GM13977 (cell line): ENCODE measurements at regions not wholly inside any gene's neighbourhood (a gene's known extent, or its start where the extent isn't known, plus 50 kb on each side); places are given as distances from the start of the nearest gene placed in this dataset.

Experiments
- DNase-seq: peaks from one replicate; pipeline ENCODE4 v3.0.0; 2012; ENCODE audit warnings: low spot score
- CTCF ChIP-seq: IDR thresholded peaks from 2 replicates; pipeline ENCODE4 v1.5.1; 2012; ENCODE audit warnings: mild to moderate bottlenecking, control low read depth; ENCODE audit not compliant: insufficient read depth; ENCODE audit errors: extremely low read depth, missing control alignments
- in situ Hi-C: fragments of 300-500 bp; cut with MboI; formaldehyde crosslinking; loops from one replicate; pipeline ENCODE4 v1.12.0; 2022; ENCODE audit warnings: low sequenced_read_pairs, low pct_unique_long_range_greater_than_20kb, mixed read lengths, inconsistent platforms; ENCODE audit not compliant: unreplicated experiment

- no peak for DNase-seq
- in situ Hi-C loops: loop anchor here (10.0 kb wide), 1 partner anchor 232 kb away; no protein-coding TSS in a partner anchor
Observed at GRCh38 chrX:38986586-38986985, 185.3 kb downstream of the MID1IP1 start.

GRCh38 chrX:38987198-38987651 is 186.0 kb downstream of the MID1IP1 start:
- DNase-seq: no peak
- in situ Hi-C loops: loop anchor here (10.0 kb wide), 1 partner anchor 232 kb away; no protein-coding TSS in a partner anchor
- no peak for TF ChIP-seq CTCF

More at GRCh38 chrX:38986586-38986985, 185.3 kb downstream of the MID1IP1 start:
- no peak for TF ChIP-seq CTCF

- in situ Hi-C loops: loop anchor here (10.0 kb wide), 1 partner anchor 234 kb away; no protein-coding TSS in a partner anchor
- no peak for TF ChIP-seq CTCF
- no peak for DNase-seq
Observed at GRCh38 chrX:38988301-38988700, 187.0 kb downstream of the MID1IP1 start.

GRCh38 chrX:38989076-38989475 is 187.8 kb downstream of the MID1IP1 start:
- in situ Hi-C loops: loop anchor here (10.0 kb wide), 1 partner anchor 234 kb away; no protein-coding TSS in a partner anchor
- no peak for DNase-seq
- TF ChIP-seq CTCF: no peak

GRCh38 chrX:38991656-38992440 is 190.6 kb downstream of the MID1IP1 start:
- in situ Hi-C loops: no loop called here
- no peak for TF ChIP-seq CTCF
- DNase-seq: no peak

- no peak for DNase-seq
- in situ Hi-C loops: no loop called here
- no peak for TF ChIP-seq CTCF
Observed at GRCh38 chrX:38992441-38993096, 191.3 kb downstream of the MID1IP1 start.
